ENCODE measurements at regions not wholly inside any gene's neighbourhood (a gene's known extent, or its start where the extent isn't known, plus 50 kb on each side); places are given as distances from the start of the nearest gene placed in this dataset.

DNA sequence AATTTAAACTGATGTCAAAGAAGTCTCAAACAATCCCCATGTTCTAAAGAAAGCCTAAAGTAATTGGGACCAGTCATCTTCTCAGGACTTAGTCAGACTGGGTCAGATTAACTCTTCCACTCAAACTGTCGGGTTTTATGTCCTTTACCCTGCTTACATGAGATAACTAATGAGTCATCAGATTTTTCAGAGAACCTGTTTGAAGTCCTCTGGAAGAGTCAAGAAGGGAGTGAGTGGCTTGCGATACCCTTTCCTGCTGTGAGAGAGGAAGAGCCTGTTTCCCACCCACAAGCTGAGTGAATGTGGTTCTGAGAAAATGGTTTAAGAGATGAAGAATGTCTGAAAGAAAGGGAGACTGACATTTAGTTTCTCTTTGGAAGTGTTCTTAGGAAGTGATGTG is 1866.7 kb upstream of the C9orf72 start:
- TF ChIP-seq SUZ12 (IDR thresholded peaks at IDR 0.05; ENCODE audit: extremely low read depth, insufficient read depth, insufficient read length) (no peak), ZNF274 (IDR thresholded peaks at IDR 0.05; ENCODE audit: low read depth, low read length) (no peak), YY1 (IDR thresholded peaks at IDR 0.05; ENCODE audit: insufficient read depth, insufficient read length) (no peak)

Data from NT2/D1 (cell line).